HL-60 (cell line): ENCODE measurements at regions not wholly inside any gene's neighbourhood (a gene's known extent, or its start where the extent isn't known, plus 50 kb on each side); places are given as distances from the start of the nearest gene placed in this dataset.

Source experiments
- DNase-seq, 2 experiments: peaks; one replicate each; pipeline ENCODE4 v3.0.0-alpha.2; 2010 to 2020; ENCODE audit warnings: low read depth in 1 of 2, low spot score in 1 of 2
- H3K27ac ChIP-seq: fragments of 250-450 bp; sonication (Bioruptor Pico); replicated peaks from 2 replicates; pipeline ENCODE4 v1.5.1; 2020; ENCODE audit warnings: mild to moderate bottlenecking, moderate library complexity
- H3K27me3 ChIP-seq: fragments of 250-450 bp; sonication (Bioruptor Pico); 2 replicates; pipeline ENCODE4 v1.5.1; 2021; ENCODE audit warnings: mild to moderate bottlenecking, moderate library complexity; ENCODE audit not compliant: insufficient read depth, poor library complexity, severe bottlenecking
- H3K4me3 ChIP-seq: replicated peaks from 2 replicates; pipeline ENCODE4 v1.5.1; 2011; ENCODE audit warnings: mild to moderate bottlenecking, control low read depth, low read length; ENCODE audit not compliant: insufficient read depth
- CTCF ChIP-seq: IDR thresholded peaks from one replicate; pipeline ENCODE4 v1.5.1; 2011; ENCODE audit warnings: low read length, control low read depth, inconsistent platforms; ENCODE audit not compliant: insufficient read depth
- GABPA ChIP-seq: IDR thresholded peaks from 2 replicates; pipeline ENCODE4 v1.6.1; 2012; ENCODE audit warnings: low read depth
- POLR2AphosphoS5 ChIP-seq: IDR thresholded peaks from 2 replicates; pipeline ENCODE4 v1.6.1; 2012; ENCODE audit warnings: low read depth
- REST ChIP-seq: IDR thresholded peaks from 2 replicates; pipeline ENCODE4 v1.6.1; 2012; ENCODE audit warnings: low read depth; ENCODE audit not compliant: insufficient replicate concordance
- SPI1 ChIP-seq: IDR thresholded peaks from 2 replicates; pipeline ENCODE4 v1.6.1; 2012; ENCODE audit warnings: low read depth, mild to moderate bottlenecking, borderline replicate concordance

- Histone ChIP-seq H3K27me3 (no peaks in the 10 kb centered on the region), H3K27ac (no peak overlapping the region), H3K4me3 (no peak overlapping the region)
- DNase-seq = no peak
- TF ChIP-seq POLR2AphosphoS5 = no peak
- no peak for TF ChIP-seq CTCF
- no peak for TF ChIP-seq SPI1
- no peak for TF ChIP-seq GABPA
- no peak for TF ChIP-seq REST
These were observed 717.3 kb downstream of the DACH1 start for GRCh38 chr13:71149498-71150363.

- no peak overlapping the region for H3K27ac ChIP-seq
- DNase-seq = no peak
- no peaks in the 10 kb centered on the region for H3K27me3 ChIP-seq
- no peak for TF ChIP-seq POLR2AphosphoS5
- no peak for TF ChIP-seq REST
- TF ChIP-seq GABPA = no peak
- no peak for TF ChIP-seq CTCF
- TF ChIP-seq SPI1 = no peak
- H3K4me3 ChIP-seq = no peak overlapping the region
These were observed 718.0 kb downstream of the DACH1 start for GRCh38 chr13:71149046-71149445.

- Histone ChIP-seq H3K27ac (no peak overlapping the region), H3K4me3 (no peak overlapping the region), H3K27me3 (no peaks in the 10 kb centered on the region)
- TF ChIP-seq SPI1 (no peak), GABPA (no peak), CTCF (no peak), POLR2AphosphoS5 (no peak), REST (no peak)
- DNase-seq = no peak
These were observed 718.6 kb downstream of the DACH1 start for GRCh38 chr13:71148396-71148795.
